ENCODE measurements at regions not wholly inside any gene's neighbourhood (a gene's known extent, or its start where the extent isn't known, plus 50 kb on each side); places are given as distances from the start of the nearest gene placed in this dataset.
"Not testable (repeated sequence)": the region's sequence is repeated elsewhere in the genome, so short reads cannot be mapped to it uniquely, and the experiment has no call there.

DNA sequence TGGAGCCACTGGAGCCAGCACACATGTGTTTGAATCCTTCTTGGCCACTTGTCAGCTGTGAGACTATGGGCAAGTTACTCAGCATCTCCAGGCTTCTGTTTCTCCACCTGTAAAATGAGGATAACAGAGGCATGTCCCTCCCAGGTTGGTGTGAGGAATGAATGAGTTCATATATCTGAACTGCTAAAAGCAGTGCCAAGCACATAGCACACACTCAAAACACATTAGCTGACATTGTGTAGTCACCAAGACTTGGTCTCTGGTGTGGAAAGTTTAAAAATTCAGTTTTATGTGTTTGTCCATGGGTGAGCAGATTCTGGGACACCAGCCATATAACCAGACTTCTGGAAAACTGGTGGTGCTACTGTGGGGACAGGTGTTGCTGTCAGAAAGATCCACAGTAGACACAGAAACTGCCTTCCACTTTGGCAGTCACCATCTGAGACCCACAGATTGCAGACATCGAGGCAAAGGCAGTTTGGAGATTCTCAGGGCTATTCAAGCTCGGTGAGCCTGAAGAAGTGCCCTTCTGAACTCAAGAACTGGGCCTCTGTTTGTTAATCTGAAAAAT, 115.8 kb downstream of the MRPL14 start:
- no peak for DNase-seq

GRCh38 chr6:44010411-44011349, 116.6 kb downstream of the MRPL14 start:
- no peak for DNase-seq

GRCh38 chr6:44009425-44010321, 117.6 kb downstream of the MRPL14 start:
- DNase-seq: no peak

GRCh38 chr6:44008821-44009370, 118.4 kb downstream of the MRPL14 start:
- DNase-seq: no peak

GRCh38 chr6:44007818-44008621, 119.2 kb downstream of the MRPL14 start:
- DNase-seq: no peak

GRCh38 chr6:44006872-44007303, 120.4 kb downstream of the MRPL14 start:
- DNase-seq: no peak

- DNase-seq: no peak
These were observed 121.0 kb downstream of the MRPL14 start for GRCh38 chr6:44006123-44006871.

DNA sequence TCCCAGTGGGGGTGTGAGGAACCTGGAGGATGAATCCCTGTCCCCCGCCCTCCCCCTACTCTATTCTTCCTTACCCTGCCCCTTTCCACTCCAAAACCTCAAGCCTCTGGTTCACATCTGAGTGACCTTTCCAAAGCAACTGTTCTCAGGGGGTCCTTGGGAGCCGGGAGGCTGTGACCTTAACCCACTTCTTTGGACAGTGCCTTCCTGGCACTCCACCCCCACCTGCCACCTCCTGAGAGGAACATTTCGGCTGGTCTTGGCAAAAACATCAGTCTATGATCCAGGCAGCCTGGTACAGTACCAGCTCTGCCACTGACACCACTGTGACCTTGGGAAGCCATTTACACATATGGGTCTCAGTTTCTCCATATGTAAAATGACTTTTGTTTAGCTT, 121.7 kb downstream of the MRPL14 start:
- DNase-seq: no peak

GRCh38 chr6:44004625-44005506, 122.4 kb downstream of the MRPL14 start:
- no peak for DNase-seq

- no peak for DNase-seq
These were observed 123.1 kb downstream of the MRPL14 start for GRCh38 chr6:44004136-44004535.

DNA sequence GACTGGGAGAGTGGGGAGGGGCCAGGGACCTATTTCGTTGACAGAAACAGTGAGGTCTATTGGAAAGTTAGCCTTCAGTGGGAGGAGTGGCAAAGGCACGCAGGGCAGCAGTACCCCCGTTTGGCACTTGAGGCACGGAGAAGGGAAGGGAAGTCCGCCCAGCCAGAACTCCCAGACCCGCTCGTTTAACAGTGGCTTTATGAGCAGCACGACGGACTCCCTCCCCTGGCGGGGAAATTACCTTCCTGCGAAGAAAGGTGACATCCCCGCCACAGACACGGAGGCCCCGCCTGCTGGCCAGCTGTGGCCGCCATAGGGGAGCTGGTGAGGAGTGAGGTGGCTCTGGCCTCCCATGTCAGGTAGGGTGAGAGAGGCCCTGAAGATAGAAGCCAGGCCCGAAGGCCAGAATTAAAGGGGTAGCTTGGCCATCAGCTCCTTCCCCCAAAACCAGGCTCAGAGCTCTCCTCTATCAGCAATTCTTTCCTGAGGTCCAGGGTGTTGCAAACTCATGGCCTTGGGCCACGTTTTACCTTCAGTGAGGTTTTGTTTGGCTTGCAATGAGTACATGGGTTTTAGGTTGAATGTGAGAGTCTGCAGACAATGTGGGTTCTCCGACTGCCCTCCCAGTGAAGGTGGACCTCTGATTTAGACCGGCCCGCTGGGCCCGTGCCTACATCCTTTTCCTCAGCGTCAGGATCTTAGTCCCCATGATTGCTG, 123.7 kb downstream of the MRPL14 start:
- DNase-seq: no peak

GRCh38 chr6:44002593-44003344, 124.5 kb downstream of the MRPL14 start:
- no peak for DNase-seq

GRCh38 chr6:44002067-44002592, 125.1 kb downstream of the MRPL14 start:
- DNase-seq: no peak

- no peak for DNase-seq
These were observed 125.8 kb downstream of the MRPL14 start for GRCh38 chr6:44001318-44002066.

- peak; percentile 10 for DNase-seq
These were observed 126.9 kb downstream of the MRPL14 start for GRCh38 chr6:44000164-44000842.

- no peak for DNase-seq
These were observed 127.6 kb downstream of the MRPL14 start for GRCh38 chr6:43999628-44000027.

- DNase-seq: not testable (repeated sequence)
These were observed 128.5 kb downstream of the MRPL14 start for GRCh38 chr6:43998592-43999243.

Measured in GF-D8 (cell line).